ENCODE measurements at regions not wholly inside any gene's neighbourhood (a gene's known extent, or its start where the extent isn't known, plus 50 kb on each side); places are given as distances from the start of the nearest gene placed in this dataset.
"Not testable (repeated sequence)": the region's sequence is repeated elsewhere in the genome, so short reads cannot be mapped to it uniquely, and the experiment has no call there.

GRCh38 chr2:2586068-2586776 lies 255.1 kb upstream of the MYT1L start:
- H3K27ac ChIP-seq: no peak overlapping the region
- no peak for TF ChIP-seq CTCF (IDR thresholded peaks at IDR 0.05)
- DNase-seq (ENCODE audit: low spot score in 2 of 2): peak in 1 of 2 donors; percentile 37
- H3K9me3 ChIP-seq: no peaks in the 10 kb centered on the region
- H3K4me3 ChIP-seq: no peak overlapping the region
- H3K4me1 ChIP-seq: no peaks in the 10 kb centered on the region
- intact Hi-C loops (cut with DNase I): no loop called here
- H3K36me3 ChIP-seq: no peaks in the 10 kb centered on the region
- no peaks in the 10 kb centered on the region for H3K27me3 ChIP-seq

DNA sequence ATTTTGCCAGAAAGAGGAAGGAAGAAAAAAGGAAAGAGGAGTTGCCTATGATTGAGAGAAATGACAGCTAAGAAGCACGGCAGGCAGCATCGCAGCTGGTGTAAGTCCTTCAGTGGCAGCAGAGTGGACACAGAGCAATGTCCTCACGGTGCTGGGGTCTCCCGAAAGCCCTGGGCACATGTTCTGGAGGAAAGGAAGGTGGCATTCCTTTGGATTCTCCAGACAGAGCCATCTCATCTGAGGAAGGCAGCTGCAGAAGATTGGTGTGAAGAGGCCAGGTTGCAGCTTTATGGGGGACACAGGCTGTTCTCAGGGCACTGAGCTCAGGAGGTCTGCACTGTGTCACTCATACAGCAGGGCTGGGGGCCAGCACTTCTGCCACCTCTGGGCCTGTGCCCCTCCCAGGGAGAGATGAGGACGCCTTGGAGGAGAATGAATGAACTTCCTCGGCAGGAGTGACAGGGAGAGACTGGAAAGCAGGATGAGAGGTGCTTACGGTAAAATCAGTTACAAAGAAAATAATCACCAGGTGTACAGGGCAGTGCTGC lies 252.0 kb upstream of the MYT1L start:
- intact Hi-C loops (cut with DNase I): no loop called here
- no peaks in the 10 kb centered on the region for H3K9me3 ChIP-seq
- peak in 1 of 2 donors; percentile 38 for DNase-seq (ENCODE audit: low spot score in 2 of 2)

GRCh38 chr2:2581331-2582159 lies 250.5 kb upstream of the MYT1L start:
- Histone ChIP-seq H3K4me1 (no peaks in the 10 kb centered on the region), H3K9me3 (no peaks in the 10 kb centered on the region), H3K4me3 (no peak overlapping the region), H3K36me3 (no peaks in the 10 kb centered on the region), H3K27me3 (no peaks in the 10 kb centered on the region), H3K27ac (no peak overlapping the region)
- DNase-seq (ENCODE audit: low spot score in 2 of 2): peak in 1 of 2 donors; percentile 21
- intact Hi-C loops (cut with DNase I): no loop called here
- TF ChIP-seq CTCF (IDR thresholded peaks at IDR 0.05): no peak

More for the DNA sequence above, 252.0 kb upstream of the MYT1L start:
- Histone ChIP-seq H3K27ac (no peak overlapping the region), H3K4me1 (no peaks in the 10 kb centered on the region), H3K36me3 (no peaks in the 10 kb centered on the region), H3K27me3 (no peaks in the 10 kb centered on the region), H3K4me3 (no peak overlapping the region)
- no peak for TF ChIP-seq CTCF (IDR thresholded peaks at IDR 0.05)

- H3K4me3 ChIP-seq; H3K27ac ChIP-seq; H3K4me1 ChIP-seq; H3K9me3 ChIP-seq; DNase-seq (ENCODE audit: low spot score in 2 of 2); H3K36me3 ChIP-seq; intact Hi-C loops (cut with DNase I); H3K27me3 ChIP-seq: not testable (repeated sequence)
These were observed 249.8 kb upstream of the MYT1L start for GRCh38 chr2:2580841-2581240.

DNA sequence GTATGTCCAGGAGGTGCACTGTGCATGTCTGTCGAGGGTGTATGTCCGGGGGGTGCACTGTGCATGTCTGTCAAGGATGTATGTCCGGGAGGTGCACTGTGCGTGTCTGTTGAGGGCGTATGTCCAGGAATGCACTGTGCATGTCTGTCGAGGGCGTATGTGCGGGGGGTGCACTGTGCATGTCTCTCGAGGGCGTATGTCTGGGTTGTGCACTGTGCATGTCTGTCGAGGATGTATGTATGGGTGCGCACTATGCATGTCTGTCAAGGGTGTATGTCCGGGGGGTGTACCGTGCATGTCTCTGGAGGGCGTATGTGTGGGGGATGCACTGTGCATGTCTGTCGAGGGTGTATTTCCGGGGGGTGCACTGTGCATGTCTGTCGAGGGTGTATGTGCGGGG lies 249.3 kb upstream of the MYT1L start:
- Histone ChIP-seq H3K27me3 (no peaks in the 10 kb centered on the region), H3K27ac (no peak overlapping the region), H3K36me3 (no peaks in the 10 kb centered on the region), H3K4me3 (no peak overlapping the region), H3K4me1 (no peaks in the 10 kb centered on the region), H3K9me3 (no peaks in the 10 kb centered on the region)
- intact Hi-C loops (cut with DNase I): no loop called here
- no peak for TF ChIP-seq CTCF (IDR thresholded peaks at IDR 0.05)
- peak in 1 of 2 donors; percentile 50 for DNase-seq (ENCODE audit: low spot score in 2 of 2)

GRCh38 chr2:2579814-2580213 lies 248.7 kb upstream of the MYT1L start:
- no peaks in the 10 kb centered on the region for H3K4me1 ChIP-seq
- DNase-seq (ENCODE audit: low spot score in 2 of 2): peak in 1 of 2 donors; percentile 43
- H3K27ac ChIP-seq: no peak overlapping the region
- no peaks in the 10 kb centered on the region for H3K9me3 ChIP-seq
- no peaks in the 10 kb centered on the region for H3K36me3 ChIP-seq
- no peaks in the 10 kb centered on the region for H3K27me3 ChIP-seq
- no peak overlapping the region for H3K4me3 ChIP-seq
- intact Hi-C loops (cut with DNase I): no loop called here
- no peak for TF ChIP-seq CTCF (IDR thresholded peaks at IDR 0.05)
